K562 (cell line): ENCODE measurements at regions not wholly inside any gene's neighbourhood (a gene's known extent, or its start where the extent isn't known, plus 50 kb on each side); places are given as distances from the start of the nearest gene placed in this dataset.

Experiments used
- ATAC-seq: fragments of 200-7000 bp; cut with Tn5 transposase; 3 replicates; pipeline ENCODE4 v1.9.1; 2020; ENCODE audit warnings: moderate library complexity
- BruUV-seq: library from RNA; stranded (reverse); fragments of 400-500 nt; replicated peaks from 2 replicates; lab custom pipeline; 2021; lab: Mats Ljungman, UMichigan
- CTCF ChIA-PET: fragments of 300-600 bp; formaldehyde crosslinking; extraction: SDS; loops from one replicate; lab custom pipeline; 2021; ENCODE audit warnings: low intra/inter-chr PET ratio; lab: Yijun Ruan, JAX
- POLR2A ChIA-PET: fragments of 300-600, 350-650 bp; sonication (Branson Sonifier 250); formaldehyde crosslinking; extraction: SDS; loops from one replicate; lab custom pipeline; 2021; ENCODE audit warnings: antibody characterized with exemption, inconsistent platforms; lab: Yijun Ruan, JAX
- DNase-seq, 4 experiments: peaks; one replicate each; pipeline versions ENCODE4 v3.0.0 to v3.0.0-alpha.2; 2011 to 2018; ENCODE audit warnings: low spot score in 3 of 4, mixed read lengths in 3 of 4; ENCODE audit errors: extremely low read depth in 1 of 4
- FAIRE-seq: peaks from 2 replicates; lab custom pipeline; 2011; peaks lifted over from hg19 to GRCh38; lab: Jason Lieb, UNC
- H2AFZ ChIP-seq: 2 replicates; pipeline ENCODE4 v1.6.0; 2011; ENCODE audit warnings: low read depth, low read length, control low read depth, inconsistent platforms
- H3K27ac ChIP-seq: fragments of 200-600 bp; 3 replicates; pipeline ENCODE4 v1.8.0; 2011; ENCODE audit warnings: low read depth, mild to moderate bottlenecking, control low read depth, inconsistent platforms, low read length, moderate library complexity, mixed read lengths; ENCODE audit errors: extremely low read depth
- H3K27me3 ChIP-seq, 2 experiments: fragments of 300-600 bp in 1 of 2; 2 replicates in 1 of 2; 3 replicates in 1 of 2; pipeline versions ENCODE4 v1.6.0 to v1.8.0; 2011; ENCODE audit warnings: inconsistent platforms in 2 of 2, low read length in 2 of 2, mild to moderate bottlenecking in 1 of 2, mixed read lengths in 1 of 2, moderate library complexity in 1 of 2; ENCODE audit not compliant: control insufficient read depth in 2 of 2, insufficient read depth in 2 of 2
- H3K36me3 ChIP-seq: fragments of 300-600 bp; 3 replicates; pipeline ENCODE4 v1.8.0; 2011; ENCODE audit warnings: mild to moderate bottlenecking, low read length, inconsistent platforms; ENCODE audit not compliant: control insufficient read depth, insufficient read depth
- H3K4me1 ChIP-seq, 2 experiments: fragments of 200-600 bp in 1 of 2; replicated peaks in 1 of 2; 2 replicates in 1 of 2; 3 replicates in 1 of 2; pipeline versions ENCODE4 v1.5.1 to v1.8.0; 2011; ENCODE audit warnings: inconsistent platforms in 2 of 2, low read length in 2 of 2, mild to moderate bottlenecking in 1 of 2, mixed read lengths in 1 of 2, moderate library complexity in 1 of 2; ENCODE audit not compliant: control insufficient read depth in 2 of 2, insufficient read depth in 2 of 2
- H3K4me2 ChIP-seq: 2 replicates; pipeline ENCODE4 v1.6.1; 2011; ENCODE audit warnings: low read length, control low read depth, inconsistent platforms, mixed read lengths; ENCODE audit not compliant: insufficient read depth
- H3K4me3 ChIP-seq: fragments of 200-600 bp; sonication (generic), shearing (Covaris generic); 2 replicates; pipeline ENCODE4 v1.5.1; 2016; ENCODE audit warnings: control low read depth, inconsistent platforms
- H3K79me2 ChIP-seq: fragments of 200-600 bp; 3 replicates; pipeline ENCODE4 v1.8.0; 2011; ENCODE audit warnings: low read length, inconsistent platforms; ENCODE audit not compliant: control insufficient read depth, insufficient read depth
- H3K9ac ChIP-seq, 2 experiments: 2 replicates each; pipeline versions ENCODE4 v1.6.0 to v1.6.1; 2011; ENCODE audit warnings: low read depth in 2 of 2, low read length in 2 of 2, control low read depth in 1 of 2, inconsistent platforms in 1 of 2, mild to moderate bottlenecking in 1 of 2, mixed read lengths in 1 of 2; ENCODE audit not compliant: insufficient read depth in 1 of 2
- H3K9me1 ChIP-seq: one replicate; pipeline ENCODE4 v1.6.0; 2011; ENCODE audit warnings: inconsistent platforms, mild to moderate bottlenecking, low read length, moderate library complexity; ENCODE audit not compliant: control insufficient read depth, insufficient read depth
- H3K9me3 ChIP-seq: replicated peaks from 2 replicates; pipeline ENCODE4 v1.5.1; 2011; ENCODE audit warnings: low read depth, low read length, inconsistent platforms; ENCODE audit not compliant: control insufficient read depth, insufficient read depth
- H4K20me1 ChIP-seq: replicated peaks from 2 replicates; pipeline ENCODE4 v1.6.1; 2011; ENCODE audit warnings: low read length, inconsistent platforms, mixed read lengths; ENCODE audit not compliant: control insufficient read depth, insufficient read depth
- CAMTA2 ChIP-seq: fragments of 250-450 bp; sonication (Bioruptor Pico); conservative IDR thresholded peaks from 2 replicates; pipeline ENCODE4 v1.5.1; 2022
- CBFB ChIP-seq: sonication (generic); formaldehyde crosslinking; IDR thresholded peaks from 2 replicates; pipeline ENCODE4 v1.4.0; 2020; ENCODE audit warnings: mild to moderate bottlenecking, missing genetic modification reagents
- FOXJ2 ChIP-seq: fragments of 200-800 bp; sonication (Bioruptor generic); IDR thresholded peaks from 2 replicates; pipeline ENCODE4 v1.6.1; 2016; ENCODE audit warnings: missing genetic modification characterization, missing compliant biosample characterization
- L3MBTL2 ChIP-seq: fragments of 450-650 bp; IDR thresholded peaks from 2 replicates; pipeline ENCODE4 v1.6.1; 2016; ENCODE audit warnings: mild to moderate bottlenecking, moderate library complexity
- MECOM ChIP-seq: fragments of 250-450 bp; sonication (Bioruptor Pico); IDR thresholded peaks from 2 replicates; pipeline ENCODE4 v1.8.0; 2022; ENCODE audit warnings: inconsistent platforms
- RFX7 ChIP-seq: fragments of 250-450 bp; sonication (Bioruptor Pico); IDR thresholded peaks from 2 replicates; pipeline ENCODE4 v1.5.1; 2021; ENCODE audit warnings: mild to moderate bottlenecking
- SIRT6 ChIP-seq: IDR thresholded peaks from one replicate; pipeline ENCODE4 v1.6.1; 2012; ENCODE audit warnings: low read depth, mild to moderate bottlenecking, control low read depth, inconsistent platforms, low read length, moderate library complexity
- SPI1 ChIP-seq: IDR thresholded peaks from 2 replicates; pipeline ENCODE4 v1.6.1; 2011; ENCODE audit warnings: low read depth, low read length, control low read depth, borderline replicate concordance
- SRSF7 ChIP-seq: fragments of 200-400 bp; formaldehyde crosslinking; optimal IDR thresholded peaks from 2 replicates; pipeline ENCODE3; 2017; ENCODE audit warnings: mild to moderate bottlenecking, low read depth, low read length
- TEAD4 ChIP-seq, 2 experiments: sonication (generic) in 1 of 2; formaldehyde crosslinking in 1 of 2; IDR thresholded peaks; 2 replicates each; pipeline versions ENCODE4 v1.6.1 to v1.8.0; 2012 to 2022; ENCODE audit warnings: borderline replicate concordance in 1 of 2, inconsistent platforms in 1 of 2, low read length in 1 of 2, mild to moderate bottlenecking in 1 of 2, missing genetic modification reagents in 1 of 2
- TRIM24 ChIP-seq, 2 experiments: fragments of 450-650 bp; IDR thresholded peaks; 2 replicates each; pipeline ENCODE4 v1.6.1; 2016
- WHSC1 ChIP-seq: IDR thresholded peaks from one replicate; pipeline ENCODE4 v1.6.1; 2012; ENCODE audit warnings: low read length, control low read depth, inconsistent platforms
- ZEB2 ChIP-seq: fragments of 450-650 bp; IDR thresholded peaks from 2 replicates; pipeline ENCODE4 v1.6.1; 2016
- ZNF583 ChIP-seq: fragments of 250-450 bp; sonication (Bioruptor Pico); IDR thresholded peaks from 2 replicates; pipeline ENCODE4 v1.4.0; 2020
- ZNF707 ChIP-seq: fragments of 250-450 bp; sonication (Bioruptor Pico); conservative IDR thresholded peaks from 2 replicates; pipeline ENCODE4 v1.8.0; 2022; ENCODE audit warnings: inconsistent platforms, mild to moderate bottlenecking, moderate library complexity
- ZNF75A ChIP-seq: fragments of 450-650 bp; formaldehyde crosslinking; IDR thresholded peaks from 2 replicates; pipeline ENCODE4 v1.4.0; 2020; ENCODE audit warnings: mild to moderate bottlenecking
- in situ Hi-C: fragments of 300-500 bp; cut with MboI; formaldehyde crosslinking; loops from 4 replicates; pipeline ENCODE4 v1.15.0; 2018; ENCODE audit warnings: inconsistent platforms, mixed read lengths
- intact Hi-C: fragments of 100-400 bp; cut with micrococcal nuclease; formaldehyde crosslinking; loops from 2 replicates; pipeline ENCODE4 v1.14.2; 2022
- TF ChIP-seq, protein P1 (sequence below), 2 experiments: fragments of 450-650 bp; IDR thresholded peaks; 2 replicates each; pipeline ENCODE4 v1.6.1; 2018; ENCODE audit warnings: mild to moderate bottlenecking in 2 of 2, low read depth in 1 of 2; ENCODE audit not compliant: partially characterized antibody in 2 of 2
- TF ChIP-seq, protein P2 (sequence below): sonication (generic); formaldehyde crosslinking; IDR thresholded peaks from 2 replicates; pipeline ENCODE4 v1.8.1; 2022; ENCODE audit warnings: missing genetic modification reagents
- TF ChIP-seq, protein P3 (sequence below): fragments of 450-650 bp; IDR thresholded peaks from 2 replicates; pipeline ENCODE4 v1.6.1; 2017; ENCODE audit warnings: antibody characterized with exemption

DNA sequence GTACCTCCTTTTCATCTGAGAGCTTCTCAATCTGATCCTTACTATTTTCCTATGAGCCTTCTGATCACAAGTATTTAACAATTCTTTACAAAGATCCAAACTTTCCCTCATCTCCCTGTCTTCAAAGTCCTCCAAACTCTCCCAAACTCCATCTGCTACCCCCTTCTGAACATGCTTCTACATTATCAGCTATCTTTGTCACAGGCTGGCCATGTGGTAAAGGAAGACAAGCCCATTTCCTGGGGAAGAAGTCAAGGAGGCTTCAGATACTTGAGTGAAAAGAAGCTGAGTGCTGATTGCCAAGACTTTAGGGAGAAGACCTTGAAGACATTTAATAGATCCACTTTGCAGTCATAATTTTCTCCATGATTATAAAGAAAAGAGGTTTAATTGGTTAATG lies 231.4 kb downstream of the CWH43 start:
- in situ Hi-C loops: no loop called here
- H3K36me3 ChIP-seq: no peaks in the 10 kb centered on the region
- H3K27me3 ChIP-seq: no peaks in the 10 kb centered on the region
- peaks cover 0 to 6% of the 10 kb centered on the region in 2 experiments; a peak in 2 of 5 replicates for H3K4me1 ChIP-seq
- no peak overlapping the region for H3K4me2 ChIP-seq
- H3K9ac ChIP-seq: no peak overlapping the region
- H3K4me3 ChIP-seq: no peak overlapping the region
- BruUV-seq: no TSS peak
- DNase-seq (peak; percentile 9 to 69 (median 21)), ATAC-seq (no peak), FAIRE-seq (peak; percentile 15)
- CTCF ChIA-PET: no interaction called here
- no peaks in the 10 kb centered on the region for H3K9me1 ChIP-seq
- no peaks in the 10 kb centered on the region for H3K9me3 ChIP-seq
- no peak overlapping the region for H3K27ac ChIP-seq
- no peak overlapping the region for H2AFZ ChIP-seq
- H4K20me1 ChIP-seq: no peaks in the 10 kb centered on the region; the same call in 1 of the 2 replicates
- POLR2A ChIA-PET: interaction anchor here (1.1 kb wide), 1 partner anchor 357 kb away, joined by 3 read pairs; no protein-coding TSS in a partner anchor
- intact Hi-C loops: no loop called here
- H3K79me2 ChIP-seq: no peaks in the 10 kb centered on the region
- TF ChIP-seq SRSF7: no peak
- TF ChIP-seq SIRT6: no peak
- TF ChIP-seq L3MBTL2: peak; percentile 42; the same call in 1 of the 2 replicates
- TF ChIP-seq TEAD4 (IDR thresholded peaks at IDR 0.05; ENCODE audit: low read length): peak; percentile 56; the same call in 1 of the 2 replicates
- TF ChIP-seq TEAD4 (CRISPR knock-in tag; IDR thresholded peaks at IDR 0.05; ENCODE audit: borderline replicate concordance): no peak
- TF ChIP-seq FOXJ2 (tag): no peak
- no peak for TF ChIP-seq ZNF583 (CRISPR knock-in tag)
- TF ChIP-seq, protein P1, sequence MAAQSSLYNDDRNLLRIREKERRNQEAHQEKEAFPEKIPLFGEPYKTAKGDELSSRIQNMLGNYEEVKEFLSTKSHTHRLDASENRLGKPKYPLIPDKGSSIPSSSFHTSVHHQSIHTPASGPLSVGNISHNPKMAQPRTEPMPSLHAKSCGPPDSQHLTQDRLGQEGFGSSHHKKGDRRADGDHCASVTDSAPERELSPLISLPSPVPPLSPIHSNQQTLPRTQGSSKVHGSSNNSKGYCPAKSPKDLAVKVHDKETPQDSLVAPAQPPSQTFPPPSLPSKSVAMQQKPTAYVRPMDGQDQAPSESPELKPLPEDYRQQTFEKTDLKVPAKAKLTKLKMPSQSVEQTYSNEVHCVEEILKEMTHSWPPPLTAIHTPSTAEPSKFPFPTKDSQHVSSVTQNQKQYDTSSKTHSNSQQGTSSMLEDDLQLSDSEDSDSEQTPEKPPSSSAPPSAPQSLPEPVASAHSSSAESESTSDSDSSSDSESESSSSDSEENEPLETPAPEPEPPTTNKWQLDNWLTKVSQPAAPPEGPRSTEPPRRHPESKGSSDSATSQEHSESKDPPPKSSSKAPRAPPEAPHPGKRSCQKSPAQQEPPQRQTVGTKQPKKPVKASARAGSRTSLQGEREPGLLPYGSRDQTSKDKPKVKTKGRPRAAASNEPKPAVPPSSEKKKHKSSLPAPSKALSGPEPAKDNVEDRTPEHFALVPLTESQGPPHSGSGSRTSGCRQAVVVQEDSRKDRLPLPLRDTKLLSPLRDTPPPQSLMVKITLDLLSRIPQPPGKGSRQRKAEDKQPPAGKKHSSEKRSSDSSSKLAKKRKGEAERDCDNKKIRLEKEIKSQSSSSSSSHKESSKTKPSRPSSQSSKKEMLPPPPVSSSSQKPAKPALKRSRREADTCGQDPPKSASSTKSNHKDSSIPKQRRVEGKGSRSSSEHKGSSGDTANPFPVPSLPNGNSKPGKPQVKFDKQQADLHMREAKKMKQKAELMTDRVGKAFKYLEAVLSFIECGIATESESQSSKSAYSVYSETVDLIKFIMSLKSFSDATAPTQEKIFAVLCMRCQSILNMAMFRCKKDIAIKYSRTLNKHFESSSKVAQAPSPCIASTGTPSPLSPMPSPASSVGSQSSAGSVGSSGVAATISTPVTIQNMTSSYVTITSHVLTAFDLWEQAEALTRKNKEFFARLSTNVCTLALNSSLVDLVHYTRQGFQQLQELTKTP (IDR thresholded peaks at IDR 0.05; ENCODE audit: low read depth in 1 of 2, partially characterized antibody in 2 of 2): no peak
- no peak for TF ChIP-seq CBFB
- TF ChIP-seq RFX7 (CRISPR knock-in tag): no peak
- TF ChIP-seq, protein P2, sequence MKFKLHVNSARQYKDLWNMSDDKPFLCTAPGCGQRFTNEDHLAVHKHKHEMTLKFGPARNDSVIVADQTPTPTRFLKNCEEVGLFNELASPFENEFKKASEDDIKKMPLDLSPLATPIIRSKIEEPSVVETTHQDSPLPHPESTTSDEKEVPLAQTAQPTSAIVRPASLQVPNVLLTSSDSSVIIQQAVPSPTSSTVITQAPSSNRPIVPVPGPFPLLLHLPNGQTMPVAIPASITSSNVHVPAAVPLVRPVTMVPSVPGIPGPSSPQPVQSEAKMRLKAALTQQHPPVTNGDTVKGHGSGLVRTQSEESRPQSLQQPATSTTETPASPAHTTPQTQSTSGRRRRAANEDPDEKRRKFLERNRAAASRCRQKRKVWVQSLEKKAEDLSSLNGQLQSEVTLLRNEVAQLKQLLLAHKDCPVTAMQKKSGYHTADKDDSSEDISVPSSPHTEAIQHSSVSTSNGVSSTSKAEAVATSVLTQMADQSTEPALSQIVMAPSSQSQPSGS (CRISPR knock-in tag): no peak
- no peak for TF ChIP-seq CAMTA2 (CRISPR knock-in tag)
- no peak for TF ChIP-seq ZNF707 (CRISPR knock-in tag)
- TF ChIP-seq SPI1: no peak
- TF ChIP-seq ZEB2: no peak
- TF ChIP-seq TRIM24 (IDR thresholded peaks at IDR 0.05): no peak
- TF ChIP-seq ZNF75A (CRISPR knock-in tag): no peak
- TF ChIP-seq MECOM (CRISPR knock-in tag): no peak
- TF ChIP-seq, protein P3, sequence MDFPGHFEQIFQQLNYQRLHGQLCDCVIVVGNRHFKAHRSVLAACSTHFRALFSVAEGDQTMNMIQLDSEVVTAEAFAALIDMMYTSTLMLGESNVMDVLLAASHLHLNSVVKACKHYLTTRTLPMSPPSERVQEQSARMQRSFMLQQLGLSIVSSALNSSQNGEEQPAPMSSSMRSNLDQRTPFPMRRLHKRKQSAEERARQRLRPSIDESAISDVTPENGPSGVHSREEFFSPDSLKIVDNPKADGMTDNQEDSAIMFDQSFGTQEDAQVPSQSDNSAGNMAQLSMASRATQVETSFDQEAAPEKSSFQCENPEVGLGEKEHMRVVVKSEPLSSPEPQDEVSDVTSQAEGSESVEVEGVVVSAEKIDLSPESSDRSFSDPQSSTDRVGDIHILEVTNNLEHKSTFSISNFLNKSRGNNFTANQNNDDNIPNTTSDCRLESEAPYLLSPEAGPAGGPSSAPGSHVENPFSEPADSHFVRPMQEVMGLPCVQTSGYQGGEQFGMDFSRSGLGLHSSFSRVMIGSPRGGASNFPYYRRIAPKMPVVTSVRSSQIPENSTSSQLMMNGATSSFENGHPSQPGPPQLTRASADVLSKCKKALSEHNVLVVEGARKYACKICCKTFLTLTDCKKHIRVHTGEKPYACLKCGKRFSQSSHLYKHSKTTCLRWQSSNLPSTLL: no peak
- TF ChIP-seq WHSC1: no peak
